Gastroesophageal sphincter (tissue), 3 donors: ENCODE measurements at regions not wholly inside any gene's neighbourhood (a gene's known extent, or its start where the extent isn't known, plus 50 kb on each side); places are given as distances from the start of the nearest gene placed in this dataset.

Source experiments
- POLR2A ChIP-seq, 2 donors: fragments of 450-650 bp; IDR thresholded peaks; one replicate each; pipeline ENCODE4 v1.6.1; 2017; ENCODE audit warnings: antibody characterized with exemption in 2 of 2, mild to moderate bottlenecking in 2 of 2, moderate library complexity in 1 of 2
- POLR2AphosphoS5 ChIP-seq: sonication (generic); formaldehyde crosslinking; IDR thresholded peaks from one replicate; pipeline ENCODE4 v1.6.1; 2017; ENCODE audit warnings: antibody characterized with exemption
- TF ChIP-seq, protein P1 (sequence below), 4 experiments: fragments of 200-600 bp in 2 of 4; fragments of 450-650 bp in 2 of 4; sonication (generic) in 1 of 4; IDR thresholded peaks; one replicate each; pipeline ENCODE4 v1.5.1; 2017 to 2019; ENCODE audit warnings: antibody characterized with exemption in 4 of 4, mild to moderate bottlenecking in 2 of 4, moderate library complexity in 2 of 4

DNA sequence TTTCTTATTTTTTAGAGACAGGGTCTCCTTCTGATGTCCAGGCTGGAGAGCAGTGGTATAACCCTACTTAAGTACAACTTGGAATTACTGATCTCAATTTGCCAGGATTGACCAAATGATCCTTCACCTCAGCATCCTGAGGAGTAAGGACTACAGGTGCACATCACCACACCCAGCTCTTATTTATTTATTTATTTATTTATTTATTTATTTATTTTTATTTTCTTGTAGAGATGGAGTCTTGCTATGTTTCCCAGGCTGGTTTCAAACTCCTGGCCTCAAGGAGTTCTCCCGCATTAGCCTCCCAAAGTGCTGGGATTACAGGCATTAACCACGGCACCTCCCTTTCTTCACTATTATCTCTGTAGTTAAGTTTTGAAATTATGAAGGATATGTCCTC, 117.5 kb upstream of the NEGR1 start:
- TF ChIP-seq, protein P1, sequence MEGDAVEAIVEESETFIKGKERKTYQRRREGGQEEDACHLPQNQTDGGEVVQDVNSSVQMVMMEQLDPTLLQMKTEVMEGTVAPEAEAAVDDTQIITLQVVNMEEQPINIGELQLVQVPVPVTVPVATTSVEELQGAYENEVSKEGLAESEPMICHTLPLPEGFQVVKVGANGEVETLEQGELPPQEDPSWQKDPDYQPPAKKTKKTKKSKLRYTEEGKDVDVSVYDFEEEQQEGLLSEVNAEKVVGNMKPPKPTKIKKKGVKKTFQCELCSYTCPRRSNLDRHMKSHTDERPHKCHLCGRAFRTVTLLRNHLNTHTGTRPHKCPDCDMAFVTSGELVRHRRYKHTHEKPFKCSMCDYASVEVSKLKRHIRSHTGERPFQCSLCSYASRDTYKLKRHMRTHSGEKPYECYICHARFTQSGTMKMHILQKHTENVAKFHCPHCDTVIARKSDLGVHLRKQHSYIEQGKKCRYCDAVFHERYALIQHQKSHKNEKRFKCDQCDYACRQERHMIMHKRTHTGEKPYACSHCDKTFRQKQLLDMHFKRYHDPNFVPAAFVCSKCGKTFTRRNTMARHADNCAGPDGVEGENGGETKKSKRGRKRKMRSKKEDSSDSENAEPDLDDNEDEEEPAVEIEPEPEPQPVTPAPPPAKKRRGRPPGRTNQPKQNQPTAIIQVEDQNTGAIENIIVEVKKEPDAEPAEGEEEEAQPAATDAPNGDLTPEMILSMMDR (IDR thresholded peaks at IDR 0.05), result no peak
- TF ChIP-seq POLR2AphosphoS5 (no peak), POLR2A (IDR thresholded peaks at IDR 0.05) (no peak)
